ENCODE measurements at regions not wholly inside any gene's neighbourhood (a gene's known extent, or its start where the extent isn't known, plus 50 kb on each side); places are given as distances from the start of the nearest gene placed in this dataset.

DNA sequence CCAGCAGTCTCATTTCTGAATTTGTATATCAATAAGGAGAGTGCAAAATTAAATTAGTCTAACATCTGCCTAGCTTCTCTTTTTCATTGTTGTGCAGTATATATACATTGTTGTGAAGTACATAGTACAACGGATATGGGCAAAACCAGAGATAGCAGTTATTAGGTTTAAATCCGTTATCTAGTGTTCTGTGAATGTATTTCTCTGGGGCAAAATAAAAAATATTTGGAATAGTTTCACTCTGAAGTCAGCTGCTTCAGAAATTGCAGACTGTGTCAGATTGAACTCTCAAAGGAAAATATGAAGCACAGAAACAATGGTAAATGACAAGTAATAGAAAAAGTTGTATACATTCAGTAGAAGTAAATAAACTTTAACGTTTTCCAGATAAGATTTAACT is 836.5 kb upstream of the CXADR start:
- no peak for ATAC-seq

DNA sequence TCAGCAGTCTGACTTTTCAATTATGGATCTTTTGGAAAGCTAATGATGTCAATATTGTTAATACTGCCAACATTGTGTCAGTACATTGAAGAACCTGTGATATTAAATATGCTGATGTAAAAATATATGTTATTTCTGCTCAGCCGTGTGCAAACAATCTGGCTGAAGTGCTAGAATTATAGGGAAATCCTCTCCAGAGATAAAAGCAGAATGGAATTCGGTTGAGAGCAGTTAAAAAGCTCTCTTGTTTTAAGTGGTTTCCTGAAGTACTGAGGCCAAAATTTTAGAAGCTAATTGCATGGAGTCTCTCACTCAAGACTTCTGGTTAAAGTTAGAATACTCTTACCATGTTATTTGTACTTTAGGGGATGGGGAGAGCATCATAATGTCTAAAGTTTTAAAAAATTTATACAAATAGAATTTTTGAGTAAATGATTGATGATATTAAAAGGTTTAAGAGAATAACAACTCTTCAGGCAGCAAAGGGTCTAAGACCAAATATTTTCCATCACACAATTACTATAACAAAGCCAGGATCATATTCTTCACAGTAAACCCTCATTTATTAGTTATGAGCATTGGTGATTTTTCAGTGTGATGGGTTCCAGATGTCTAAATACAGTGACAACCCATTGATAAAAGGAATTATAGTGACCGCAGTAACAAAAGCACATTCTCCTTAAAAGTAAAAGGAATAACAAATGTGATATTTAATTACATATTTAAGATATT is 834.2 kb upstream of the CXADR start:
- DNase-seq (no peak), ATAC-seq (no peak)
- intact Hi-C loops (cut with micrococcal nuclease): no loop called here

More for the DNA sequence above, 836.5 kb upstream of the CXADR start:
- intact Hi-C loops (cut with micrococcal nuclease): no loop called here
- no peak for DNase-seq

DNA sequence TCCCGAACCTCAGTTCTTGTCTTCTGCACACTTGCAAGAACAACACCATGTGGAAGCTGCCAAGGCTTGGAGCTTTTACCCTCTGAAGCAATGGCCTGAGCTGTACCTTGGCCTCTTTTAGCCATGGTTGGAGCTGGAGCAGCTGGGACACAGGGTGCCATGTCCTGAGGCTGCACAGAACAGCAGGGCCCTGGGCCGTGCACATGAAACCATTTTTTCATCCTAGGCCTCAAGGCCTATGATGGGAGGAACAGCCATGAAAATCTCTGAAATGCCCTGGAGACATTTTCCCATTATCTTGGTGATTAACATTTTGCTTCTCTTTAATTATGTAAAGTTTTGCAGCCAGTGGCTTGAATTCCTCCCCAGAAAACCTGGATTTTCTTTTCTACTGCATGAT is 817.8 kb upstream of the CXADR start:
- intact Hi-C loops (cut with micrococcal nuclease): no loop called here
- ATAC-seq (no peak), DNase-seq (no peak)

DNA sequence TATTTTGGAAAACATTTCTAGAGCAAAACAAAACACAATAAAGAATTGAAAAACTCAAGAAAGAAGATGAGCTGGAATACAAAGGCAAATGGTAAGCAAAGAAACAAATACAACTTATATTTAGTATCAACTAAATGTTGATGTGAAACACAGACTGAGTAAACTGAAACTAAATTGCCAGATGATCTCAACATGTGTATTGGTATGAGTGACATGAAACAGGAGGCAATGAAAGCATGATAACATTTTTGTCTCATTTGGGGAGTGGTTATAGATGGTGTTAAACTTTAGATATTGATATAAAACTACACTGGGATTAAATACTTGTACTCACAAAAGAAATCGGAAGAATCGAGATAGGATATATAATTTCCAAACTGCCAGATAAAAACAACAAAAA is 805.6 kb upstream of the CXADR start:
- DNase-seq (no peak), ATAC-seq (no peak)
- intact Hi-C loops (cut with micrococcal nuclease): no loop called here

DNA sequence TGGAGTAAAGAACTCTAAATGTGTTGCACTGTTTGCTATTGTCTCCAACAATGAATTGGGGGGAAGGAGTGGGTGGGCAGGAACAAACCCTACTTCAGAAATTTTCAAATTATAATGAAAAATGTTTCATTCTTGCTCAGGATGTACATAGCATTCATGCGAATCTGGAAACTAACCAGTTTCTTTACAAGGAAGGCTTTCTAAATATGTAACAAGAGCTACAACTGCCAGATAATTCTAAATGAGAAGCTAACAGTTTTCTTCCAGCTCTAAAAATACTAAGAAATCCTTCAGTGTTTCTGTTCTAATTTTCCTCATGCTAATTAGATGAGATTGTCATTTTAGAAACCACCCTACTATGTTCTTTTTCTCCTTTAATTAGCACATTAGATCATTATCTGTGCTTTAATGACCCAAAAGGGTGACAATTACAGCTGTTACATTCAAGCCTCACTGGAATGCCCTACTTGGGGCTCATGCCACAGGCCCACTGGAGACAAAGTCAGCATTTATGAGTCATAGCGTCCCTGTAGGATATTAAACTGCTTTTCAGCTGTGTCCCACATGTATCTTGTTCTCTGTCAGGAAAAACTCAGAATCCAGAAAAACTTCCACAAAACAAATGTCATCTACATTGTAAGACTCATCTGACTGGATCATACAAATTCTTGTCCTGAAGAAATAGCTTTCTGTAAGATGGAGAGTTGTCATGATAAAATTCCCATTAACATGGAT is 804.6 kb upstream of the CXADR start:
- intact Hi-C loops (cut with micrococcal nuclease): no loop called here
- ATAC-seq (peak; percentile 87), DNase-seq (peak; percentile 31)

DNA sequence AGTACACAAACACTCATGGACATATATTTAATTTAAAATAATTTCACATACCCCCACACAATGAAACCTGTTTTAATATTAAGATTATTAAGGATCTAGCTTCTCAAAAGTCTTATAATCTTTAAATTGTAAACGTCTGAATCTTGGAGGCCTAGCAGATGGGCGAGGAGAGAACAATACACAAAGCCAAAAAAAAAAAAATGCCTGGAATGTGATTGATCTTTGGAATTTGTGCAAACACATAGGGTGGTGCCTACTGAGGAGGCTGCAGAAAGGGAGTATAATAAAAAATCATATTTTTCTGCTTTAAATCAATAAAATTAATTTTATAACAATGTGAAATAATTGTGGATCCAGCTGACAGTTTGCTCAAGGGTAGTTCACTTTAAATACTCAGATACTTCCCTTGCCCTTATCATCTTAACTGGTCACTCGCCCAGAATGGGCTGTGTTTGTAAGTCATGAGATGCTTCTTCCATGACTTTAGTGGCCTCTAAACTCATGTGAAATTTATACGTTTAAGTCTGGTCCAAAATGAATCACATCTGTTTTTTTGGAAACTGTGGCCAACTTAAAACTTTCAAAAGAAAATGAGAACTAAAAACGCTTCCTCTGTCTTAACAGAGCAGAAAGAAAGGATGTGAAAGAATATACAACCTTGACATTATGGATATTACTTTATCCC is 802.8 kb upstream of the CXADR start:
- DNase-seq: no peak
- intact Hi-C loops (cut with micrococcal nuclease): no loop called here
- ATAC-seq: peak; percentile 79

DNA sequence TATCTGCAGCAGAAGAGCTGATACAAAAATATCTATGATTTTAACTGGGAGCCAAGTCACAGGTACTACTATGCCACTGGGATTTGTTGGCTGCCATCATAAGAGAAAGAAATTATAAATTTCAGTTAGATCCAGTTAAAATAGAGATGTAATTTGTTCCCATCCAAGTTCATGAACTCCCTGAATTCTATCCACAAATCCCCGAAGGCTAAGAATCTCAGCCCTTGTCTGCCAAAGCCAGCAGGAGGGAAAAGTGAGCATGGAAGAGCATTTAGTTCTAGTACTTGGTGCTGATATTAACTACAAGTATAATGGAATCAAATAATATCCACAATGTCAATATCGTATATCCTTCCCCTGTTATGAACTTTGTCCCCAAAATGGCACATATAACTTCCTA is 801.1 kb upstream of the CXADR start:
- ATAC-seq: peak; percentile 35
- intact Hi-C loops (cut with micrococcal nuclease): no loop called here
- no peak for DNase-seq

DNA sequence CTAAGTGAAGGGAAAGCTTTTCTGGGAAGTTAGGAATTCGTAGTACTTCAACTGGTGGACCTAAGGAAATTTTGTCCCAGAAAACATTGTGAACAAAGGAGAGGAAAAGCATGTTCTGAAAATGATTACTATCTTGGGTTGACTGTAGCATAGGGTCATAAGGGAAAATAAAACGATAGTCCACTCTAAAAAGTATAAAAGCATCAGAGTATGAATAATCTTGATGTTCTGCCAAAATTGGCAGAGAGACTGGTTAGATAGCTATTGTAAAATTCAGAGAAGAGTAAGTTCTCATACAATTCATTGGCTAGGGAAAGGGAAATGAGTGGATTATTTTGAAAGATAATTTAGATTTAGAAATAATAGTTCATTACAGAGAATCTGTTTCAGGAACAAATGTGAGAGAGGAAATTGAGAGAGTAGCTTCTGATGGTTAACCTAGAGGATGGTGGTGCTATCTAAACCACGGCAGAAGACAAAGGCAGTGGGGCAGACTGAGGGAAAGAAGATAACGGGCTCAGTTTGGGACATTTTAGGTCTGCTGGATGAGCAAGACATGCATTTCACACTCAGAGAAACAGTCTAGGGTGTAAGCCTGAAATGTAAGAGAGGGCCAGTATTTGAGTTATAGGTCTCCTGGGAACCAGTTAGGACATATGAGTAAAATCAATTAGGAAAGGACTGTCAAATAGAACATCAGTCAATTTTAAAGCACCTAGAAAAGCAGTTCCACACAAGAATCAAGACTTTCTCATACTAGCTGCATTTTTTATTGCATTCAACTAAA is 799.3 kb upstream of the CXADR start:
- ATAC-seq (no peak), DNase-seq (no peak)
- intact Hi-C loops (cut with micrococcal nuclease): no loop called here

DNA sequence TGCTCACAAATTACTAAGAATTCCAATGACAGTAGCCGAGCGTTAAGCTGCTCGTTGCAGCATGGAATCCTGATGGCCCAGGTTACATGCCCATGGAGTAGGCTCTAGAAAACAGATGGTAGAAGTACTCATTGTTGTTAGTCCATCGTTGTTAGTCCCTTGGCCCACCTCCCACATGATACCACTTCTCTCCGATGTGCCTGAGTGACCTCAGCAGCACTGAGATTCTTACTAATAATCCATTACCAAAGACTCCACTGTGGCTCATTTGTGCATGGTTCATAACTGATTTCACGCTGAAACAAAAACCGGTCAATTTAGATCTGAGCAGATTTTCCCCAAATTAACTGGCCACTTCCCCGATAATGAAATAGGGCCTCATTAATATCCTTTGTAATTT is 772.3 kb upstream of the CXADR start:
- intact Hi-C loops (cut with micrococcal nuclease): no loop called here
- ATAC-seq: no peak
- no peak for DNase-seq

DNA sequence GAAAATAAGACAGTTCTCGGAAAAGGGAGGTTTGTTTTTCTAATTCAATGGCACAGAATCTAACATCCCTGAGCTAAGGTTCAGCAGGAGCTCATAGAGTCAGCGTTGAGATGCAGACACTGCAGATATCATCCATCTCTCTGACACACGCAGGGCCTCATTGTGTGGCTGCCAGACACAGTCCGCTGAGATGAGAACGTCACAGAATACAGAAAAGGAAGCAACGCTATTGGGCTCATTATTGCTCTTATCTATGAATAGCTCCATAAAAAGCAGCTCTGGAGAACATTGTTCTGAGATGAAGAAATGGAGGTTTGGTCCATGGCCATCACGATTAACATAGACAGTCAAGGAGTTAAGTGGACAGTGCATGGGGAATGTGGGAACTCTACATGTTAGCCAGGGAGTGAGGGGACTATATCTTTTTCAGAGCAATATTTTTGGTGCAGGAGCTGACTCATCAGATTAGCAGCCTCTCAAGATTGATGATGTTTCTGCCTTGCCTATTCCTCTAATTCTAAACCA is 771.6 kb upstream of the CXADR start:
- DNase-seq: peak; percentile 53
- intact Hi-C loops (cut with micrococcal nuclease): no loop called here
- peak; percentile 83 for ATAC-seq

DNA sequence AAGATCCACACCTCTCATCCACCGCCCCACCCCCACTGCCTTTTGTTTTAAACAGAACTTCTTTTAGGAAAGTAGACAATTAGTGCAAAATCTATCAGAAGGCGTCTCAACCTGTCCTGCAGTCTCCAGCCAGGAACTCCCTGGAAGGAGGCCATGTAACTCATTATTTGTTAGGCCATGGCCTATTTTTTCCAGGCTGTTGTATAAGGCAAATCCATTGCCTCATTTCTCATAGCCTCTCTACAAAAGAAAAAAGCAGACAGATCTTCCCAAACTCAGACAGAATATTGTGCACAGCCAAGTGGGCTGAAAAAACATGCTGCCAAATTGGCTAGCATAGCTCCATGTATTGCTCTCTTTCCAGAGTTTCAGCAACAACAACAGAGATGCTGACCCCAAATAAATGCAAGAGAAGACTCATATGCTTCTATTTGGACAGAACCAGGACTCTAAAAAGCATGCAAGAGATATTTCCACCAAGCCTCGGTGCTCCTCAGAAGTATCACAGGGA is 770.7 kb upstream of the CXADR start:
- peak; percentile 31 for DNase-seq
- intact Hi-C loops (cut with micrococcal nuclease): no loop called here
- ATAC-seq: peak; percentile 91

DNA sequence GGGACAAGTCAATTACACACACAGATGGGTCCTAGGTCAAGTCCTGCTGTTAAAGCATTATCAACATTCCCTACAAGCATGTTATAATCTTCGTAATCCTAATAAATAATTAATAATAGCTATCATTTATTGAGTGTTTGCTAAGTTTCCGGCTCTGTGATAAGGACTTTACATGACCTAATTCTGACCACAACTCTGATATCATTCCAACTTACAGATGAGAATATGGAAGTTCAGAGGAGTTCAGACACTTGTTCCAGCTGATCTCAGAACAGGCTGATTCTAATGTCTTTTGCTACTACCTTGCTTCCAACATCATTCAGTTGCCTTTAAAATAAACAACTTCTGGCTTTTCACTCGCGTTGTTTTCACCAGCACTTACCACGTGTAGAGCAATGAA is 770.1 kb upstream of the CXADR start:
- DNase-seq (no peak), ATAC-seq (peak; percentile 12)
- intact Hi-C loops (cut with micrococcal nuclease): no loop called here

DNA sequence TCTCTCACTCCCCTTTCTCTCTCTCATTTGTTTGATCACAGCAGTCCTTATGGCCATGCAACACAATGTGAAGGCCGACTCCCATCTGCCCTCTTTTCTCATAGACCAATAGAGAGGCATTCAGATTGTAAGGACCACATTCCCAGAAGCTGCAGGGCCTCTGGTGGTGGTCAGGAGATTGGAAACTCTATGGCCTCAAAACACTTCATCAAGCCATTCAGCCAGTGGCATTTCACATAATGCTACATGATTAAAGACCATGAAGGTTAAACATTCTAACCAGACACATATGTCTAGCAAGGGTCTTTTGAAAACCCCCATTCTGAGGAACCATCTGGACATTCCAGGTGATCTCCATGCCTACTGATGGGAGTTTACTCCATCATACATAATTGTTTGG is 769.5 kb upstream of the CXADR start:
- ATAC-seq (no peak), DNase-seq (no peak)
- intact Hi-C loops (cut with micrococcal nuclease): no loop called here

DNA sequence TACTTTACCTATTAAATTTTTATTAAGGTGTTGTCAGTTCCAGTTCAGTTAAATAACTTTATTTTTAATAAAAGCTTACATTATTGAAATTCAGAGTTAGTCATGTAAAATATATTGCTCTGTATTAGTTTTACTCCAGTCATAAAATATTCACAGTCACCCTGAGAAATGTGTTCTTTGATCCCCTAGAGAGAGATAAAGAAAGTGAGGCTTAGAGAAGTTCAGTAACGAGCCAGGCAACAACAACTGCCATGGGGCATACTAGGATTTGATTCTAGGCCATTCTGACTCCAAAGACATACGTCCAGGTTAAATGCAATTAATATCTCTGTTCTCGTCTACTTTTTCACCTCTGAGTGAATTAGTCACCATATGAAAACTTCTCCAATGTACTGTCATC is 761.9 kb upstream of the CXADR start:
- intact Hi-C loops (cut with micrococcal nuclease): no loop called here
- ATAC-seq (no peak), DNase-seq (no peak)

DNA sequence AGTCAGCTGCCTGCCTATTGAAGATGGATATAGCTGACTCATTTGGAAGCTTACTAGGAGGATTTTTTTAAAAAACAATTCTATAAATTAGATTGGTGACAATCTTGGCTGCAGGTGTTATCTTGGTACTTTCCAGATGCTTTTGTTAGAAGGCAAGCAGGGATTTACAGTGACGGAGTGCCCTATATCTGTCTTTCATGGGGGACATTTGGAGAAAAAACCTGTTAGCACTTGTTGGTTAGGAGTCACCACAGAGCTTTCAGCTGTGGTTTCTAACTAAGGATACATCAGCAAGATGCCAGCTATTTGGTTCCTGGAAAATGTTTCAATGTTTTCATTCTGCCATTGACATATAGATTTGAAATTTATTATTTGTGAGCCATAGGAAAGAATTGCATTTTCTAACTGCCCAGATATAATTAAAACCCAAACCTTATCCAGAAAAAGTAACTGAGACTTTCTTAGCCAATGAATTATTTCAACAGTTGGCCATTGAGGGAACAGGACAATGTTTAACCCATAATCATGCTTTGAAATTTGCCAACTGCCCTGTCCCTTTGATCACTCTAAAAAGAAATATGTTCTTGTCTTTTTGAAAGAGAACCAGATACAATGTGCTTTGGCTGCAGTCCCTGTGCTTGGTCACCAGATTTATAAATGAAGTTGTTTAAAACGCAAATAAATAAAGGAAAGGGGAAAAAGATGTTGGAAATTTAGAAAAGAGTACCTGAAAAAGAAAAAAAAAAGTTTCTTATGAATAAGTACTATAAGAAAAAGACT is 761.0 kb upstream of the CXADR start:
- intact Hi-C loops (cut with micrococcal nuclease): no loop called here
- ATAC-seq (no peak), DNase-seq (no peak)

DNA sequence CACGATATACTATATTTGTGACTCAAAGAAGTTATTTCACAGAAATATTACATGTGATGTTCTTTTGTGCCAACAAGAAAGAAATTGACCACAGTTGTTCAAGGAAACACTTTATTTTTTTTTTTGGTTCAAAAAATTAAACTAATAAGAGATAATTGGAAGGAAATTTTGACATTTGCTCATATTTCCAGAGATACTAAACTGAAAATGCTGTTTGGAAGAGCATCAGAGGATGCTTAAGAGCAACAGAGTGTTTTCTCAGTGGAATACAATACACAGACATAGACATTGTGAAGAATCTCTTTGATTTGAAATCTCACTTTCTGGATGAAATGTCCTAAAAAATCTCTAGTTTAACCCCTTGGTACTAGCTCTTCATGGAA is 760.4 kb upstream of the CXADR start:
- intact Hi-C loops (cut with micrococcal nuclease): no loop called here
- DNase-seq (no peak), ATAC-seq (no peak)

DNA sequence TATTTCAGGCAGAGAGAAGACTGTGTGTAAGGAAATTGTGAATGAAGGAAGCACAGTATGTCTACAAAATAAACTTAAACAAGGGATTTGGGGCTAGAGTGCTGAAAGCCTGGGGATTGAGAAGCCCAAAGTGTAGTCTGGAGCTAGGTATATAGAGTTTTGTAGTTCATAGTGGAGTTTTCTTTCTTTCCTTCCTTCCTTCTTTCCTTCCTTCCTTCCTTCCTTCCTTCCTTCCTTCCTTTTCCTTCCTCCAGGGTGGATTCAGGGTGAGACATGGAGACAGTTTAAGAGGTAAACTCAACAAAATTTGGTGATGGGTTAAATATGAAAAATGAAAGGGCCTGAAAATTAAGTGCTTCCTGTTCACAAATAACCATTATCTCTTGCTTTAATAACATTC is 757.8 kb upstream of the CXADR start:
- ATAC-seq (no peak), DNase-seq (no peak)
- intact Hi-C loops (cut with micrococcal nuclease): no loop called here

DNA sequence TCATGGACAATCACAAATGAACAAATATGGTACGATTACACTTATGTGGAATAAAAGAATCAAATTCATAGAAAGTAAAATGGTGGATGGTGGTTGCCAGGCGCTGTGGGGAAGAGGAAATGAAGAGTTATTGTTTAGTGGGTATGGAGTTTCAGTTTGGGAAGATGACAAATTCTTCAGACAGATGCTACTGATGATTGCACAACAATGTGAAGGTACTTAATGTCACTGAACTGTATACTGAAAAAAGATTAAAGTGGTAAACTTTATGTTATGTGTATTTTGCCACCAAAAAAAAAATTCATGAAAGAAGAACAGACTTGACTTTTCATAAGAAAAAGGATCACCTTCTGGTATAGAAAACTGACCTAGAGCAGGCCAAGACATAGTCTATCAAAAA is 745.6 kb upstream of the CXADR start:
- intact Hi-C loops (cut with micrococcal nuclease): no loop called here
- DNase-seq (no peak), ATAC-seq (no peak)

DNA sequence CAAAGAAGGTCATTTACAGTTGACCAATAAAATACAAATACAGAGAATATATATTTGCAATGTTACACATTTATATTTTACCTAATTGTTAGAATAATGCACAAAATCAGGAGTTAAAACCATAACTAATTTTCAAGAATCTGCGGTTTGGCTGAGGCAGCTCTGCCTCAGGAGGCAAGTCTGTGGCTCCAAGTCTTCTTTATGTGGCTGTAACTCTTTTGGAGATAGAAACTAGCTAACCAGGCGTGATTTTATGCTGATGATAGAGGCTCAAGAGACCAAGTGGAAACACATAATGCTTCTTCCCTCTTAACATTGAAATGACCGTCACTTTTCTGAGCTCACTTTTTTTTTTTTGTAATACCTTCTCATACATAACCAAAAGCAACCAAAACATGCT is 744.7 kb upstream of the CXADR start:
- DNase-seq: no peak
- intact Hi-C loops (cut with micrococcal nuclease): no loop called here
- ATAC-seq: no peak

Measured in left ventricle myocardium superior (tissue), 1 donor.